DOHH2 (cell line): ENCODE measurements at regions not wholly inside any gene's neighbourhood (a gene's known extent, or its start where the extent isn't known, plus 50 kb on each side); places are given as distances from the start of the nearest gene placed in this dataset.

Experiments used
- H3F3A ChIP-seq: fragments of 200-600 bp; sonication (generic), shearing (Covaris generic); 2 replicates; pipeline ENCODE4 v1.6.0; 2016; ENCODE audit warnings: antibody characterized with exemption, mild to moderate bottlenecking; ENCODE audit not compliant: control insufficient read depth, insufficient read depth
- H3K27ac ChIP-seq: fragments of 200-600 bp; sonication (generic); 2 replicates; pipeline ENCODE4 v1.5.1; 2014; ENCODE audit warnings: low read depth, mild to moderate bottlenecking, low read length, moderate library complexity
- H3K27me3 ChIP-seq: fragments of 200-600 bp; sonication (generic); 2 replicates; pipeline ENCODE4 v1.6.1; 2014; ENCODE audit warnings: mild to moderate bottlenecking, low read length, mixed read lengths; ENCODE audit not compliant: control insufficient read depth
- H3K36me3 ChIP-seq: fragments of 200-600 bp; sonication (generic); 2 replicates; pipeline ENCODE4 v1.6.1; 2014; ENCODE audit warnings: mild to moderate bottlenecking, low read length, moderate library complexity, mixed read lengths; ENCODE audit not compliant: control insufficient read depth
- H3K4me1 ChIP-seq: fragments of 200-600 bp; sonication (generic); 2 replicates; pipeline ENCODE4 v1.6.1; 2014; ENCODE audit warnings: mild to moderate bottlenecking, low read length, mixed read lengths; ENCODE audit not compliant: control insufficient read depth
- H3K4me2 ChIP-seq: fragments of 200-600 bp; sonication (generic); 2 replicates; pipeline ENCODE4 v1.6.0; 2014; ENCODE audit warnings: mild to moderate bottlenecking, low read length, moderate library complexity
- H3K4me3 ChIP-seq: fragments of 200-600 bp; sonication (generic); 2 replicates; pipeline ENCODE4 v1.5.1; 2014; ENCODE audit warnings: mild to moderate bottlenecking, low read length, mixed read lengths
- H3K79me2 ChIP-seq: fragments of 200-600 bp; sonication (generic); 2 replicates; pipeline ENCODE4 v1.6.1; 2014; ENCODE audit warnings: mild to moderate bottlenecking, low read length, mixed read lengths; ENCODE audit not compliant: control insufficient read depth
- H3K9me2 ChIP-seq: fragments of 200-600 bp; sonication (generic); replicated peaks from 2 replicates; pipeline ENCODE4 v1.6.1; 2014; ENCODE audit warnings: mild to moderate bottlenecking, low read length, mixed read lengths; ENCODE audit not compliant: control insufficient read depth
- H3K9me3 ChIP-seq: fragments of 200-600 bp; sonication (generic); 2 replicates; pipeline ENCODE4 v1.6.1; 2014; ENCODE audit warnings: antibody characterized with exemption, low read length, mixed read lengths; ENCODE audit not compliant: control insufficient read depth, insufficient read depth
- H4K20me1 ChIP-seq: fragments of 200-600 bp; sonication (generic); 2 replicates; pipeline ENCODE4 v1.6.0; 2014; ENCODE audit warnings: low read depth, mild to moderate bottlenecking, antibody characterized with exemption, low read length, moderate library complexity; ENCODE audit not compliant: control insufficient read depth, insufficient read depth
- EZH2phosphoT487 ChIP-seq: fragments of 200-600 bp; sonication (generic); IDR thresholded peaks from 2 replicates; pipeline ENCODE4 v1.6.1; 2017; ENCODE audit warnings: borderline replicate concordance, mild to moderate bottlenecking, antibody characterized with exemption, low read length, moderate library complexity, mixed read lengths
- TF ChIP-seq, protein P1 (sequence below): fragments of 200-600 bp; sonication (generic); IDR thresholded peaks from one replicate; pipeline ENCODE4 v1.5.1; 2014; ENCODE audit warnings: antibody characterized with exemption, mild to moderate bottlenecking, low read depth, low read length; ENCODE audit not compliant: poor library complexity, severe bottlenecking

DNA sequence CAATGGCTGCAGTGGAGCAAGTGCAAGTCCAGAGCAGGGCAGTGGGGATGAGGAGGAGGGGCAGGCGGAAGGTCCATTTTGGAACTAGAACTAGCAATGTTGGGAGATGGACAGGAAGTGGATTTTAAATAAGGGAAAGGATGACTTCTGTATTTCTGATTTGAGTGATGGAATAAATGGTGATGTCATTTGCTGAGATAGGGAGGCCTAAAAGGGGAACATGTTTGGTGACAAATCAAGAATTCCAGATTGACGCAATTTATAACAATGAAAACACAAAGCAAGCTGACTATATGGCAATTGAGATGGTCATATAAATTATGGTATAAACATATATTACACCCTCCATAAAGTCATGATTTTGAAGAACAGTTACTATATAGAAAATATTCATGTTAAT is 209.3 kb downstream of the SS18 start:
- Histone ChIP-seq H3K9me2 (no peaks in the 10 kb centered on the region), H3K27me3 (no peaks in the 10 kb centered on the region), H3F3A (no peaks in the 10 kb centered on the region), H4K20me1 (no peaks in the 10 kb centered on the region), H3K4me3 (no peak overlapping the region), H3K27ac (no peak overlapping the region), H3K4me2 (no peak overlapping the region), H3K9me3 (no peaks in the 10 kb centered on the region), H3K79me2 (no peaks in the 10 kb centered on the region), H3K36me3 (no peaks in the 10 kb centered on the region), H3K4me1 (no peaks in the 10 kb centered on the region)
- TF ChIP-seq, protein P1, sequence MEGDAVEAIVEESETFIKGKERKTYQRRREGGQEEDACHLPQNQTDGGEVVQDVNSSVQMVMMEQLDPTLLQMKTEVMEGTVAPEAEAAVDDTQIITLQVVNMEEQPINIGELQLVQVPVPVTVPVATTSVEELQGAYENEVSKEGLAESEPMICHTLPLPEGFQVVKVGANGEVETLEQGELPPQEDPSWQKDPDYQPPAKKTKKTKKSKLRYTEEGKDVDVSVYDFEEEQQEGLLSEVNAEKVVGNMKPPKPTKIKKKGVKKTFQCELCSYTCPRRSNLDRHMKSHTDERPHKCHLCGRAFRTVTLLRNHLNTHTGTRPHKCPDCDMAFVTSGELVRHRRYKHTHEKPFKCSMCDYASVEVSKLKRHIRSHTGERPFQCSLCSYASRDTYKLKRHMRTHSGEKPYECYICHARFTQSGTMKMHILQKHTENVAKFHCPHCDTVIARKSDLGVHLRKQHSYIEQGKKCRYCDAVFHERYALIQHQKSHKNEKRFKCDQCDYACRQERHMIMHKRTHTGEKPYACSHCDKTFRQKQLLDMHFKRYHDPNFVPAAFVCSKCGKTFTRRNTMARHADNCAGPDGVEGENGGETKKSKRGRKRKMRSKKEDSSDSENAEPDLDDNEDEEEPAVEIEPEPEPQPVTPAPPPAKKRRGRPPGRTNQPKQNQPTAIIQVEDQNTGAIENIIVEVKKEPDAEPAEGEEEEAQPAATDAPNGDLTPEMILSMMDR, result no peak
- TF ChIP-seq EZH2phosphoT487, result no peak

DNA sequence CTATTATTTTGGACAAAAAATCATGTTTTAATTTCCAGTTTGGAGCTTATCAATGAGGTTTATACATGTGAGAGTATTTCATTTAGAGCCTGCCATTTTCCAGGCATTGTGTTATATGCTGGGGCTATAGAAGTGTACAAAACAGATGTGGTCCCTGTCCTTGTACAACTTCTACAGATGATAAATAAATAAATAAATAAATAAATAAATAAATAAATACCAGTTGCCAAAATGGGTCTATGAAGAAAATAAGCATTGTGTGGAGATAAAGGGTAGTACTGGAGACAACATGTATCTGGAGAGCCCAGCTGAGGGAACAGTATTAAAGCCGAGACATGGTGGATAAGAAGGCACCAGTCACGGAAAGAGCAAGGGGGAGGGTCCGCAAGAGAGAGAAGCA is 210.0 kb downstream of the SS18 start:
- Histone ChIP-seq H3K27ac (no peak overlapping the region), H3K27me3 (no peaks in the 10 kb centered on the region), H4K20me1 (no peaks in the 10 kb centered on the region), H3K9me2 (no peaks in the 10 kb centered on the region), H3K4me1 (no peaks in the 10 kb centered on the region), H3K4me2 (no peak overlapping the region), H3K36me3 (no peaks in the 10 kb centered on the region), H3K9me3 (no peaks in the 10 kb centered on the region), H3K79me2 (no peaks in the 10 kb centered on the region), H3F3A (no peaks in the 10 kb centered on the region), H3K4me3 (no peak overlapping the region)
- TF ChIP-seq, protein P1, result no peak
- no peak for TF ChIP-seq EZH2phosphoT487

DNA sequence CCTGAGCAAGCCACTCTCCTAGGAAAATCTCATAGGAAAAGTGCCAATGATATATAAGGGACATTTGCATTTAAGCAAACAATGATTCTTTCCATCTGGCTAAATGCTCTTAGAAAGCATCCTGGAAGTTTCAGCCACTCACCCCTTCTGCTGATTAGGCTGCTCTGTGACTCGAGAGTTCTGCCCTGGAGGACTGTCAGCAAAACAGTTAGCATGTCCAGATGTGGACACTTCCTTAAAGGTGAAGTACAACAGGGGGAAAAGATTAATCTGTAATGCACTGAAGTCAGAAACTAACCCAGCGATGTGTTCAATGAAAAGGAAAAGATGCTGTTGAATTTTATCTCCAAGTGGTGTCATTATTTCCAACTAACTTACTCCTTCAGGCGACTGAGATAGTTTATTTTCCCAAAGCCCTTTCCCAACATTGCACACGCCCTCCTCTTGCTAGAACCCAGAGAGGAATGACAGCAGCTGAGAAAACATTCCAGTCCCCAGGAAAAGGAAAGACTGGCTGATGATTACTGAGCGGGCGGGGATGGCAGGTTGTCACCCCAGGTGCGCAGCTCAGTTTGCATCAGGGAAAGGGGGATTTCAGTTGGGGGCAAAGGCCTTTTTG is 214.0 kb downstream of the SS18 start:
- Histone ChIP-seq H3K27ac (no peak overlapping the region), H3K4me1 (no peaks in the 10 kb centered on the region), H3K79me2 (no peaks in the 10 kb centered on the region), H3K9me2 (no peaks in the 10 kb centered on the region), H3K4me3 (no peak overlapping the region), H3K4me2 (no peak overlapping the region), H3F3A (no peaks in the 10 kb centered on the region), H3K27me3 (no peaks in the 10 kb centered on the region), H3K9me3 (no peaks in the 10 kb centered on the region), H4K20me1 (no peaks in the 10 kb centered on the region), H3K36me3 (no peaks in the 10 kb centered on the region)
- TF ChIP-seq, protein P1, result no peak
- no peak for TF ChIP-seq EZH2phosphoT487
